Germinal center (tissue), 1 donor: ENCODE measurements at regions not wholly inside any gene's neighbourhood (a gene's known extent, or its start where the extent isn't known, plus 50 kb on each side); places are given as distances from the start of the nearest gene placed in this dataset.
"Not testable (repeated sequence)": the region's sequence is repeated elsewhere in the genome, so short reads cannot be mapped to it uniquely, and the experiment has no call there.

Source experiments
- DNase-seq: peaks from one replicate; pipeline ENCODE4 v3.0.0; 2012; ENCODE audit warnings: mixed read lengths, low spot score

- no peak for DNase-seq
These were observed 129.2 kb downstream of the ATP6V1G3 start for GRCh38 chr1:198411240-198411639.

DNA sequence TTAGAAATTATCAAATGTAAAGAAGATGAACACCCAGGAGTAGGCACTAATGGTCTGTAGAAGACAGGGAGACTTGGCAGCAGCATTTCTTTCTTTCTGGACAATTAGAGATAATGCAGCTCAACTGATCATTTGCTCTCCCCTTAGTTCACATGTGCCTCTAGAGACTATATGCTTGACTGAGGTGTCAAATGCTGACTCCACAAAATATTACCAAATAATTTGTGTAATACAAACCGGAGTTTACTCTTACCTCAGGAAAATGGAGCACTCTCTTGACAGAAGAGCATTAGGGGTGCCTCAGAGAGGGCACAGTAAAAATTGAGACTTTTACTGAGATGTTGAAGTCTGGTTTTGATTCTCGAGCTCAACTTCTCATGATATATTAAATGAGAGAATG lies 131.8 kb downstream of the ATP6V1G3 start:
- no peak for DNase-seq

DNA sequence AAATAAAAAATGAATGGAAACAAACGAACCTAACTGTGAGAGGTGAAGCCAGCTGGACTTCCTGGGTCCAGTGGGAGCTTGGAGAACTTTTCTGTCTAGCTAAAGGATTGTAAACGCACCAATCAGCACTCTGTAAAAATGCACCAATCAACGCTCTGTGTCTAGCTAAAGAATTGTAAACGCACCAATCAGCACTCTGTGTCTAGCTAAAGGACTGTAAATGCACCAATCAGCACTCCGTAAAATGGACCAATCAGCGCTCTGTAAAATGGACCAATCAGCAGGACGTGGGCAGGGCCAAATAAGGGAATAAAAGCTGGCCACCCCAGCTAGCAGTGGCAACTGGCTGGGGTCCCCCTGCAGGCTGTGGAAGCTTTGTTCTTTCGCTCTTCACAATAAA lies 135.8 kb downstream of the ATP6V1G3 start:
- DNase-seq, result not testable (repeated sequence)

DNA sequence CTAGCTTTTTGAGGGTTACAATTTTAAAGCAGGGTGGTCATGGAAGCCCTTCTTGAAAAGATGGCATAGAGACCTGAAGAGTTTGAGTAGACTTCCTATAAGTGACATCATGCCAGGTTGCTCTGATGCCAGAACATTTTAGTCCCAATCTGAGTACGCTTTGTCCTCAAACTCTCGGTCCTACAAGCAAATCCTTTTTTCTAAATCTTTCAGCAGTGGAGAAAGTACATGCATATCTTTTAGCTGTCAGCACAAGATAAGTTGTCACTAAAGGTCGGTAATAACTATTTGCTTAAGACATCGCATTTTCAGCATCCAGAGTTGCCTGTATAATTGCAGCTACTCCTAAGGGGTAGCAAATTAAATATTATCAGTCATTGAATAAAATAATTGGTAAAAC lies 140.4 kb downstream of the ATP6V1G3 start:
- no peak for DNase-seq

DNA sequence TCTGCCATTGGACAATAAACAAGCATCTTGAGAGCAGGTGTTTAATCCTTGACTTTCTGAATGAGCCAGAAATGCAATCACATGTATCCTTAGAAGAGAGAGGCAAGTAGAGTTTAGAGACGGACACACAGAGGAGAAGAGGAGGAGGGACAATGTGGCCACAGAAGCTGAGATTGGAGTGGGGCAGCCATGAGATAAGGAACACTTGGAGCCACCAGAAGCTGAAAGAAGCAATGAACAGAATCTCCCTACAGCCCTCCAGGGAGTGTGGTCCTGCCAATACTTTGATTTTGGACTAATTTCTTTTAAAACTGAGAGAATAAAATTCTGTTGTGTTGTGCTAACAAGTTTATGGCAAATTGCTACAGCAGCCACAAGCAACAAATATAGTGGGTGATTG lies 141.0 kb downstream of the ATP6V1G3 start:
- no peak for DNase-seq

DNA sequence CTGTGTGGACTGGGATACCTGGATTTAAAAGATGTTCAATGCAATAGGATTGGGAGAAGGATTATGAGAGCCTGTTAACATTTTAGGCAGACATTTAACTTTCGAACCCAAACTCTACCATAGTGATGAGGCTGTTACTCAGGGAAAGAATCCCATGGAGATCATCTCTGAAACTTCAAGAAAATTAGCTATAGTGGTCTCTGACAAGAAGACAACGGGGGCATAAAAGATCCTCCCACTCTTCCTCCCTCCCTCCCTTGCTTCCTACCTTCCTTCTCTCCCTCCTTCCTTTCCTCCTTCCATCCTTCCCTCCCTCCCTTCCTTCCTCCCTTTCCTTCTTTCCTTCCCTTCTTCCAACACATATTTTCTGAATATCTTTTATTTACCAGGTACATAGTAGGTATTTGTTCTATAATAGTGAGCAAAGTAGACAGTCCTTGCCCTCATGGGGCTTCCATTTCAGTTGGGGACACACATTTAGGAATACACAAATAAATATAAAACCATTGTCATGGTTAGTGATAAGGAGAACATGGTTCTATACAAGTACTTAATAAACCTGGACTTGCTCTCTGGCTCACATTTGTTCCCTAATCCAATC lies 143.2 kb downstream of the ATP6V1G3 start:
- DNase-seq, result no peak

DNA sequence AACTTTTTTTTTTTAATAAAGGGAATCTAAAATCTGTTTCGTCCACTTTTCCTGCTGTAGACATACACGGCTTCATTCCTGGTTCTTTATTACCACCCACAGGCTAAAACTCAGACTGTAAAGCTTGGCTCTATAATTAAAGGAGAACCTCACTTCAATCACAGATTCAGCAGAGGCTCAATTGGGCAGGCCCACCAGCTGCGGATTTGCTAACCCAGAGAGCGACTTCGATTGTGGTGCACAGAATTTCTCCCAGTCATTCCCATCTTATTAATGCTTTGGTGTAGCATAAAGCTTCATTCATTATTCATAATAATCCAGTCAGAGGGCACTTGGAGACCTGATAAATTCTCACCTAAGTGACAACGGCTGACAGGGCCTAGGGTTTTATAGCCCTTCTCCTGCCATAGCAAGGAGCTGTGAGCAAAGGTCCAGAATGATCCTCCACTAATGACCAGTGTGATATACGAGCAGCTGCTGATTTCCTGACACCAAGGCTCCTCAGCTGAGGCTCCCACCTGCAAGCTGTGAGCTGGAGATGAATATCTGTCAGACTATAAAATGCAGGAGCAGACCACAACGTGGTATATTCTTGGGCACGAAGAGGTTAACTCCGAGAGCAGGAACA lies 149.0 kb downstream of the ATP6V1G3 start:
- no peak for DNase-seq

GRCh38 chr1:198387587-198387986 lies 152.9 kb downstream of the ATP6V1G3 start:
- no peak for DNase-seq

- no peak for DNase-seq
These were observed 160.2 kb downstream of the ATP6V1G3 start for GRCh38 chr1:198380275-198380674.

GRCh38 chr1:198377702-198378101 lies 162.8 kb downstream of the ATP6V1G3 start:
- no peak for DNase-seq

GRCh38 chr1:198374288-198374687 lies 166.2 kb downstream of the ATP6V1G3 start:
- DNase-seq, result no peak

GRCh38 chr1:198373376-198373775 lies 167.1 kb downstream of the ATP6V1G3 start:
- DNase-seq, result no peak
